Heart right ventricle (tissue), 16 donors: ENCODE measurements at regions not wholly inside any gene's neighbourhood (a gene's known extent, or its start where the extent isn't known, plus 50 kb on each side); places are given as distances from the start of the nearest gene placed in this dataset.

Experiments
- ATAC-seq, 8 donors: fragments of 200-7000 bp; cut with Tn5 transposase; one replicate each; pipeline ENCODE4 v1.9.1; 2020; ENCODE audit warnings: mild to moderate bottlenecking in 8 of 8, moderate library complexity in 8 of 8, moderate number of reproducible peaks in 1 of 8
- DNase-seq, 2 donors: peaks; one replicate each; pipeline ENCODE4 v3.0.0-alpha.2; 2020
- H3K27ac ChIP-seq, 10 donors: fragments of 200-600 bp; sonication (generic) in 2 of 10; one replicate each; pipeline versions ENCODE4 v1.5.0 to v1.8.0; 2020 to 2022; ENCODE audit warnings: mild to moderate bottlenecking in 3 of 10
- H3K27me3 ChIP-seq, 7 donors: fragments of 200-600 bp; one replicate each; pipeline ENCODE4 v1.8.0; 2021 to 2022; ENCODE audit warnings: mild to moderate bottlenecking in 2 of 7
- H3K36me3 ChIP-seq, 9 donors: fragments of 200-600 bp; sonication (generic) in 1 of 9; one replicate each; pipeline versions ENCODE4 v1.5.0 to v1.8.0; 2020 to 2022; ENCODE audit warnings: mild to moderate bottlenecking in 2 of 9
- H3K4me1 ChIP-seq, 9 donors: fragments of 200-600 bp; sonication (generic) in 1 of 9; one replicate each; pipeline versions ENCODE4 v1.5.0 to v1.8.0; 2020 to 2022; ENCODE audit warnings: mild to moderate bottlenecking in 4 of 9
- H3K4me3 ChIP-seq, 10 donors: fragments of 200-600 bp; sonication (generic) in 2 of 10; one replicate each; pipeline versions ENCODE4 v1.5.0 to v1.8.0; 2020 to 2022; ENCODE audit warnings: mild to moderate bottlenecking in 7 of 10, moderate library complexity in 2 of 10
- H3K9me3 ChIP-seq, 11 donors: fragments of 200-600 bp in 10 of 11; sonication (generic) in 2 of 11; one replicate each; pipeline versions ENCODE4 v1.5.0 to v1.8.0; 2013 to 2022; ENCODE audit warnings: mild to moderate bottlenecking in 2 of 11, control low read depth in 1 of 11, moderate library complexity in 1 of 11
- CTCF ChIP-seq, 9 donors: fragments of 200-600 bp; sonication (generic) in 2 of 9; IDR thresholded peaks; one replicate each; pipeline versions ENCODE4 v1.5.0 to v1.8.0; 2021 to 2022; ENCODE audit warnings: antibody characterized with exemption in 9 of 9, mild to moderate bottlenecking in 5 of 9, moderate library complexity in 1 of 9
- WGBS, 2 donors: extraction: QIAGEN DNeasy Blood & Tissue Kit; methylation state at CpG; one replicate each; pipeline ENCODE4 v1.1.7; 2013; ENCODE audit warnings: inconsistent platforms in 1 of 2; 5-methylcytosine and 5-hydroxymethylcytosine counted together
- intact Hi-C, 10 donors: fragments of 100-400 bp; cut with DNase I; formaldehyde crosslinking; loops; one replicate each; pipeline versions ENCODE4 v1.11.1 to v1.14.2; 2022
- donor health status: Arrhythmogenic right ventricular cardiomyopathy.
- donor health status: ischemic (EF 13 %, LVEDD 7.1; RV severe dilation, severe dysfunction).
- donor health status: healthy with polysubstance abuse.
- donor health status: DM: no; HTN: yes; CAD: no.
- donor health status: DM: no; HTN: no; CAD: no.
- donor health status: ischemic (EF 25% LVEDD 6.9; RV normal size, moderate dysfunction).
- donor health status: ischemic (EF 25% LVEDD 5.7; RV mildly dilated, moderate dysfunction).
- donor health status: healthy.
- donor health status: DM: yes; HTN: yes; CAD: no.
- donor health status: Ischemic cardiomyopathy.
- donor health status: ischemic (EF 35%, LVEDD 5.7; RV mildly dilated, moderate dysfunction).
- donor health status: nonischemic (EF 11% LVEDD 7.7; RV severe dilation, severe dysfunction).
- donor health status: DM: yes; HTN: yes; CAD: no.
- donor health status: PGD.
- donor health status: ischemic (EF 29% LVEDD 5.4; RV normal size, mild dysfunction).
- donor health status: nonischemic (EF 23%, LVEDD 6.1; RV moderate dilation, normal function).

- Histone ChIP-seq H3K27me3 (peaks cover 0 to 10% (median 5%) of the 10 kb centered on the region in 7 donors), H3K36me3 (no peaks in the 10 kb centered on the region), H3K9me3 (peaks cover 0 to 10% (median 0%) of the 10 kb centered on the region in 11 donors), H3K4me1 (no peaks in the 10 kb centered on the region), H3K27ac (no peak overlapping the region), H3K4me3 (no peak overlapping the region)
- TF ChIP-seq CTCF (IDR thresholded peaks at IDR 0.05), result peak in 3 of 9 donors; percentile 12 to 20 (median 15)
- no peak for ATAC-seq
- WGBS, 2 donors, result 28% methylated on average over 9 of the region's 9 CpGs
- intact Hi-C loops, result no loop called here
- DNase-seq, result no peak
Measured at GRCh38 chr18:47397671-47398319, 146.3 kb upstream of the SKOR2 start.

DNA sequence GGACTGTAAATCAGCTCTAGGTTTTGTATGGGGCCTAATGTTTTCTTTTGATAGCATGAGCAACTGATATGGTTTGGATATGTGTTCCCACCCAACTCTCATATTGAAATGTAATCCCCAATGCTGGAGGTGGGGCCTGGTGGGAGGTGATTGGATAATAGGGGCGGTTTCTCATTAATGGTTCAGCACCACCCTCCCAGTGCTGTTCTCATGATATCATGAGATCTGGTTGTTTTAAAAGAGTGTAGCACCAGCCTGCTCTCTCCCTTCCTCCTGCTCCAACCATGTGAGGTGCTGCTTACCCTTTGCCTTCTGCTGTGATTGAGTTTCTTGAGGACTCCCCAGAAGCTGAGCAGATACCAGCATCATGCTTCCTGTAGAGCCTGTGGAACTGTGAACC, 140.2 kb upstream of the SKOR2 start:
- no peaks in the 10 kb centered on the region for H3K9me3 ChIP-seq
- no peaks in the 10 kb centered on the region for H3K36me3 ChIP-seq
- WGBS, 2 donors, result 89 to 92% methylated on average over 1 of the region's 1 CpG
- peaks cover 0 to 8% (median 0%) of the 10 kb centered on the region in 9 donors for H3K4me1 ChIP-seq
- H3K27me3 ChIP-seq, result peaks cover 0 to 10% (median 0%) of the 10 kb centered on the region in 7 donors
- no peak for TF ChIP-seq CTCF (IDR thresholded peaks at IDR 0.05)
- no peak for ATAC-seq
- intact Hi-C loops, result no loop called here
- no peak overlapping the region for H3K27ac ChIP-seq
- no peak for DNase-seq
- H3K4me3 ChIP-seq, result no peak overlapping the region

DNA sequence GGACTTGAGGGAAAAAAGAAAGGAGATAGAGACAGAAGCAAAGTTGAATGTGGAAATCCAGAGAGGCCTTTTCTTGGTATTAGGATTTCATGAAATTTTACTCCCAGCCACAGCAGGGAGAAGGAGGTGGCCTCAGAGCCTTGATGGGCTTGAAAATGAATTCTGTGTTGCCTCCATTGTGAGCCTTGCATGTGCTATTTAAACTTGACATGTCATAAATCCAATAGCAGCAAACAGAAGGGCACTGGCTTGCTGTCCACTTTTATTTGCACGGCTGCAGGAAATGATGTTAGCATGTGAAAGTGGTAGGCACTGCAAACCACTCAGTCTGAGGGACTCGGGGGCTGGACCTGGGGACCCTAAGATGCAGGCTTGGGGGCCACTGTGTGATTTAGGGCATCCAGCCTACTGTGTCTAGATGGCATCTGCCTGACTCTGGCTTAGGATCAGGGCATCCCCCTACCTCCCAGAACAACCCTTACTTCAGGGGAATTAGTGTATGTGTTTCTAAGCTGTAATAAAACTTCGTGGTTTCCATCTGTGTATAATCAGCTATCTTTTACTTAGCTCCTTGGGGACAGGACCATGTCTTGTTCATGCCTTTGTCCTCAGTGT, 139.1 kb upstream of the SKOR2 start:
- WGBS, 2 donors, result 61 to 70% methylated on average over 3 of the region's 3 CpGs
- no peak for TF ChIP-seq CTCF (IDR thresholded peaks at IDR 0.05)
- DNase-seq (no peak), ATAC-seq (no peak)
- Histone ChIP-seq H3K4me1 (peaks cover 0 to 8% (median 0%) of the 10 kb centered on the region in 9 donors), H3K27ac (no peak overlapping the region), H3K36me3 (no peaks in the 10 kb centered on the region), H3K27me3 (peaks cover 0 to 8% (median 0%) of the 10 kb centered on the region in 7 donors), H3K4me3 (no peak overlapping the region), H3K9me3 (peaks cover 0 to 7% (median 0%) of the 10 kb centered on the region in 11 donors)
- intact Hi-C loops, result no loop called here

GRCh38 chr18:47389210-47389609, 137.8 kb upstream of the SKOR2 start:
- H3K36me3 ChIP-seq, result no peaks in the 10 kb centered on the region
- no peak overlapping the region for H3K4me3 ChIP-seq
- no peak for DNase-seq
- H3K4me1 ChIP-seq, result peaks cover 0 to 8% (median 0%) of the 10 kb centered on the region in 9 donors
- TF ChIP-seq CTCF (IDR thresholded peaks at IDR 0.05), result no peak
- peaks cover 0 to 5% (median 0%) of the 10 kb centered on the region in 7 donors for H3K27me3 ChIP-seq
- 20 to 22% methylated on average over 2 of the region's 2 CpGs for WGBS, 2 donors
- H3K27ac ChIP-seq, result no peak overlapping the region
- peaks cover 0 to 10% (median 0%) of the 10 kb centered on the region in 11 donors for H3K9me3 ChIP-seq
- intact Hi-C loops, result loop anchor here in 1 of 10 donors (10.0 kb wide), 1 partner anchor 126 kb away; no protein-coding TSS in a partner anchor
- ATAC-seq, result no peak
